DMS79 treated with DMSO at 0.1 percent for 48 hours (cell line): ENCODE measurements at regions not wholly inside any gene's neighbourhood (a gene's known extent, or its start where the extent isn't known, plus 50 kb on each side); places are given as distances from the start of the nearest gene placed in this dataset.
"Not testable (repeated sequence)": the region's sequence is repeated elsewhere in the genome, so short reads cannot be mapped to it uniquely, and the experiment has no call there.

ENCODE experiments used
- DNase-seq: peaks from one replicate; lab custom pipeline; 2025; lab: John Stamatoyannopoulos, UW

DNA sequence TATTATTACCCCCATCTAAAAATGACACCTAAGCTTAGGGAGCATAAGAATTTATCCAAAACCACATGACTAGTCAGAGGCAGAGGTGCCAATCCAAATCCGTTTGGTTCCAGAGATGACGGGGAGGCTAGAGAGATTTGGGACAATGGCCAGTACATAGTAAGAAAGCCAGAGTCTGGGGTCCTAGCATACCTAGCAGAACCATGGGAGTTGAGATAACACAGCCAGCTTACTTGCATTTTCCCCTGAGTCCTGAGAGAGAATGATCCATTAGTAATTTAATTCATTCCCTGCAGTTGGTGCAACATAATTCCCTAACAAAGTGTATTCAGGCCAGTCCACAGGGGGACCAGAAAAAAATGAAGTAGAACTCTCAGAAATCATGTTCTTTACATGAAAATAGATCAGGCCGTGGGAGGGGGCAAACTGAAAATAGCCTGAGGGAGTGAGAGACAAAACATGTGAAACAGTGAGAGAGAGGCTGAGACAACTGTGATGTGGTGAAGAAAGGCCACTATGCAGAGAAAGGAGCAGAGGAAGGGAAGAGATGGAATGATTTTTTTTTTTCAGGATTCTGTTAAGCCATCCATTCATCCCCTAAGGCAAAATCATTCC lies 243.3 kb downstream of the BRINP2 start:
- no peak for DNase-seq

DNA sequence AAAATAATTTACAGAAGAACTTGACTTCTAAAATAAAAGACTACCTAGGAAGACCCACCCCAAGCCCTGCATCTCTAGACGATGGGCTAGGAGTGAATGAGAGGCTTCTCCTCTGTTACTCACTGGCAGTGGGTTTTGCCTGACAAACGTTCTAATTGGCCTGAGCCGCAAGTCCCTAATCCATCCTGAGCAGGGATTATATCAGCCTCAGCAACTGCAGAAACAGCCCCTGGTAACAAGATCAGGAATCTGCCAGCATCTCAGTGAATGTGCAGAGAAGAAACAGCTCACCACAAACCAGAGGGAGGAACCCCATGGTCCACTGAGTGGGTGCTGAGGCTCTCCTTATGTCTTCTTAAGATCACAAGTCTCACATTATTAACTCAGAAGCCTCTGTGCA lies 240.6 kb downstream of the BRINP2 start:
- DNase-seq, result no peak

GRCh38 chr1:177410179-177410766 lies 239.5 kb downstream of the BRINP2 start:
- DNase-seq, result no peak

DNA sequence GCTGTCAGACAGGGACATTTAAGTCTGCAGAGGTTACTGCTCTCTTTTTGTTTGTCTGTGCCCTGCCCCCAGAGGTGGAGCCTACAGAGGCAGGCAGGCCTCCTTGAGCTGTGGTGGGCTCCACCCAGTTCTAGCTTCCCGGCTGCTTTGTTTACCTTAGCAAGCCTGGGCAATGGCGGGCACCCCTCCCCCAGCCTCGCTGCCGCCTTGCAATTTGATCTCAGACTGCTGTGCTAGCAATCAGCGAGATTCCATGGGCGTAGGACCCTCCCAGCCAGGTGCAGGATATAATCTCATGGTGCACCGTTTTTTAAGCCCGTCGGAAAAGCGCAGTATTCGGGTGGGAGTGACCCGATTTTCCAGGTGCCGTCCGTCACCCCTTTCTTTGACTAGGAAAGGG lies 235.6 kb downstream of the BRINP2 start:
- DNase-seq, result not testable (repeated sequence)

- DNase-seq, result no peak
Measured at GRCh38 chr1:177392336-177392735, 221.6 kb downstream of the BRINP2 start.

DNA sequence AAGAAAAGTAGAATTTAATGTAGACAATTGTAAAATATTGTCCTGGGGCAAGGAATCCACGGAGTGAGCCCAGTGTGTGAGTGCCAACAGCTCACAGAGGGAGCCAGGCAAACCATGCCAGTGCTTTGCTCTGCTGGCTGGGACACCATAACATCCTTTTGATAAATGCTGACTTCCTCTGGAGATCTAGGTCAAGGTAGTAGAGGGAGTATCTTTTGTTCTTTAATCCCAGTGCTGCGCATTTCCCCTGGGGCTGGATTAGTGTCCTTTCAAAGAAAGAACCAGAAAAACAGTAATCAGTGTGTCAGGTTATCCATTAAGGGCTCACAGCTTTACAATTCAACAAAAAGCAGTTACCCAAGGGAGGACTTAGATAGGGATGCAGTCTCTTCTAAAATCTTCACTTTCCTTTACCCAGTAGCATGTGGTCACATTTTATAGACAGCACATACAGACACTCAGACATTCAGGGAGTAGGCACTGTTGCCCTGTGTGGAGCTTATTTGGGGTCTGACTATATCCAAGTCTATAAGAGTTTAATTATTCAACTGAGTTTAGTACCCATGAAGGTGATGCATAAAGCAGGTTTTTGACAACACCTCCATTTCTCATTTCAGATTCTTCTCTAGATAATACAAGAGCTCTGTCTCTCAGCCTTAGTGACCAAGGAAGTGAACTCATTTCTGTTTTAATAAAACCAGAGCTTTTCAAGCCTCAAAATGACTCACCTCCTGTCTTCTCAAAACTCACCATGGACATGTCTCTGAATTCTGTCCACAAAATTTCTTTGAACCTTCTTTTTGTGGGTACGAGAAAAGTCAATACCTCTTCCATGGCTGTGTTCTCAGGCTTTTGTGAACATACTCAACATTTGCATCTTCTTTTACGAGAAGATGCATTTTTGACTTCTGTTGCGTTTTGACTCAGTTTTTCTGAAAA lies 215.3 kb downstream of the BRINP2 start:
- no peak for DNase-seq

GRCh38 chr1:177384461-177384860 lies 213.7 kb downstream of the BRINP2 start:
- DNase-seq, result no peak

GRCh38 chr1:177383715-177384114 lies 213.0 kb downstream of the BRINP2 start:
- DNase-seq, result no peak

- no peak for DNase-seq
Measured at GRCh38 chr1:177377866-177378265, 207.1 kb downstream of the BRINP2 start.

DNA sequence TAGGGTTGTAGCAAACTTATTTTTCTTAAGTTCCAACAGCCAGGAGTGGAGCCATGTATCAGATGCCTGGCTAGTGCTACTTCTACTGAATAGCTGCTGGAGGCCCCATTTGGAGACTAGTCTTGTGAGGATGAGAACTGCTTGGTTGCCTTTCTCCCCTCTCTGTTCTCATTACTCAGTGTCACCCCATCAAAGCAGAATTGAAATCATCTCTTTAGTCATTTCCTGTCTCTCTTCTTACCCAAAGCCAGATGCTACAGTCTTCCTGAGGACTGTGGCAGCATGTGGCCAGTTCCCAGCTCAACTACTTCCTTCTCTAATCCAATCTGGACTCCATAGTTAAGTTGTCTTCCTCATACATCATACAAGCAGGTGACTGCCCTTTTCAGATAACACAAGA lies 197.5 kb downstream of the BRINP2 start:
- no peak for DNase-seq

- no peak for DNase-seq
Measured at GRCh38 chr1:177366091-177366490, 195.3 kb downstream of the BRINP2 start.

DNA sequence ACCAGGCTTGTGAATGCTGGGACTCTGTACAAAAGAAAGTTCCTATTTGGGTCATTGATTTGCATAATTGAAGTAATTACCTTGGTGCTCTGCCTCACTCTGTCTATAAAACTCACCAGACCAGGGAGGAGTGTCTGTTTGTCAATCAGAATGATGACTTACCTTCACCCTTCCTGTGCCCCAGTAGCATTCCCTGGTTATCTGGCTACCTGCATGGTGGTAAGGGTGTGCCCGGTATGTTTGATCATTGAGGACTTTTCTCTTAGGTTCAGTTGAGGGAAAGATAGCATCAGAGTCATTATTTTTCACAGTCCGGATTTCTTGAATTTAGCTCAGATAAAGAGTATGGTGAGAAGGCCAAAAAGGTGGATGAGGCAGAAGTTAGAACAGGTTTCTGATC lies 190.0 kb downstream of the BRINP2 start:
- no peak for DNase-seq

- no peak for DNase-seq
Measured at GRCh38 chr1:177356674-177357435, 186.1 kb downstream of the BRINP2 start.

DNA sequence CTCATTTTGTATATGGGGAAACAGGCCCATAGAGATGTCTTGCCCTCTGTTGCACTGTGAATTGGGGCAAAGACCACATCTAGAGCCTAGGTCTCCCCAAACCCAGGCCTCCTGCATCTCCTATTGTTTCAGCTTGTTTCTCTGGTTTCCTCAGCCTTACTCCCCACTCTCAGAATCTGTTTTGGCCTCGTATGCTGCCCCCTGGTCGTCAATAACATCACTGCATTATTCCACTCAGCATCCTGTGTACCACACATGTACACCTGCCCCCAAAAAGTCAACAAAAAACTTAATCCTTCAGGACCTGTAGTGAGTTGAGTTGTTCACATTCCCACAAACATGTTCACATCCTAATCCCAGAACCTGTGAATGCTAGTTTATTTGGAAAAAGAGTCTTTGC lies 184.8 kb downstream of the BRINP2 start:
- DNase-seq, result no peak

DNA sequence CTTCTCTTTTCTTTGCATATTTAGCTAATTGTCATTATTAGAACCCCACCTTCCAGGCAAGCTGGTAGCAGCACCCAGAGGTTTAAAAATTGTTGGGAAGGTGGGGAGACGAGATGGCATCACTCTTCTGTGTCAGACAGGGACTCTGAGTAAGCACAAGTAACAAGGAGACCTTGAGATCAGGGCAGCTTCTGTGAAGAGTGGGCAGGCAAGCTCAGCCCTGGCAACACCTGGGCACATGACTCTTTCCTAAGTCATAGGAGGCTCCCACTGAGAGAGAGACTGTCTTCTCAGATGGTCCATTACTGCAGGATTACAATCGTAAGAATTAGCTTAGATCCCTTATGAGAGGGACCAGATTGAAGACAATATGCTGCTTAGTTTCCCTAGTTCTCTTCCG lies 183.5 kb downstream of the BRINP2 start:
- no peak for DNase-seq

DNA sequence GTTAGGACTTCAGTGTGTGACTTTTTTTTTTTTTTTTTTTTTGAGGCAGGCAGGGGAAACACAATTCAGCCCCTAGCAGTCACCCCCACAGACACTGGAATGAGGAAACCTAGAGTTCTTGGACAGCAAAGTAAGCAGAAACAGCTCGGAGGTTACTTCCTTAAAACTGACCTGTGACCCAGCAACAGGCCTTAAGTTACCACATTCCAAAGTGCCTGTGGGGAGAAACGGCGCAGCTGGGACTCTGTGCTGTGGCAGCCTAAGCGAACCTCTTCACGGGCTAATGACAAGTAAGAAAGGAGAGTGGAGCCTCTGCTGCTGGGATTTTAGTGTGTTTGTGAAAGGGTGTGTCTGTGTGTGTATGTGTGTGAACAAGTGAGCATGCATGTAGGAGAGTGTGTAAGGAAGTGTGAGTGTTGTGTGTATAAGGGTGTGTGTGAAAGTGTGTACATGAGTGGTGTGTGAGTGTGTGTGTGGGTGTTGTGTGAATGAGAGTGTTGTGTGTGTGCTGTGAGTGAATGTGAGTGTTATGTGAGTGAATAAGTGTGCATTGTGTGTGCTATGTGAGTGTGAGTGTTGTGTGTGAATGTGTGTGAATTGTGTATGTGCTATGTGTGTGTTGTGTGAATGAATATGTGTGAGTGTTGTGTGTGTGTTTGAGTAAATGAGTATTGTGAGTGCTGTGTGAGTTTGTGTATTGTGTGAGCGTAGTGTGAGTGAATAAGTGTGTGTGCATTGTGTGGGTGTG lies 180.8 kb downstream of the BRINP2 start:
- DNase-seq, result no peak

DNA sequence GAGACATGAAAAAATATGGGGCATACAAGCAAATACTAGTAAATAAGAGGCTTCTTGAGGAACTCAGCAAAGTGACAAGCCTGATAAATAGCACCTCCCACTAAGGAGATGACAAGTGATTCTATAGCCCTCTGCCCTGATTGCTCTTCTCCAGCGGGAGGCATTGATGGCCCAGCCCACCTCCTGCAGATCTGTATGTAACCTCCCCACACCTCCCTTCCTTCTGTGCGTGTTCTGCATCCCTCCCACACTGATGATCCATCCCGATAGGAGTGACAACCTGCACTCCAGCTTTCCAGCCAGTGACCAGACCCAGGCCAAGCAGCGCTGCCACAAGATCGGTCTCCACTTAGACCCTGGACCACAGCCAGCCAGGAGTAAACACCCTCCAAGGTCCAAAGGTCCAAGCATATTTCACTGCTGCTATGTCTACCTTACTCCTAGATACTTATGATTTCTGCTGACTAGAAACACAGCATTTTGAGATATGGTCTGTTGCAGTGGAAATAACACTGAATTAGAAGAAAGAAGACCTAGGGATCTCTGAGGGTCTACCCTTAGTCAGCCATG lies 176.1 kb downstream of the BRINP2 start:
- DNase-seq, result no peak

DNA sequence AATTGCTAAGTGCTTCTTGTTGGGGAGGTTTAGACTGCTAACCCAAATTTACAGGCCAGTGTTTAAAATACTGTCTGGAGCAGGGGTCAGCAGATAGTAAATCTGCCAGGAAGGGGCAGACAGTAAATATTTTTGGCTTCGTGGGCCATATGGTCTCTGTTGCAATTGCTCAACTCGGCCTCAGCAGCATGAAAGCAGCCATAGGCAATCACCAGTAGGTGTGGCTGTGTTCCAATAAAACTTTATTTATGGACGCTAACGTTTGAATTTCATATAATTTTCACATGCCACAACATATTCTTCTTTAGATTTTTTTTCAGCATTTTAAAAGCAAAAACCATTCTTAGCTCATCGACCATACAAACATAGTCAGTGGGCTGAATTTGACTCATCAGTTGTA lies 172.7 kb downstream of the BRINP2 start:
- DNase-seq, result no peak

DNA sequence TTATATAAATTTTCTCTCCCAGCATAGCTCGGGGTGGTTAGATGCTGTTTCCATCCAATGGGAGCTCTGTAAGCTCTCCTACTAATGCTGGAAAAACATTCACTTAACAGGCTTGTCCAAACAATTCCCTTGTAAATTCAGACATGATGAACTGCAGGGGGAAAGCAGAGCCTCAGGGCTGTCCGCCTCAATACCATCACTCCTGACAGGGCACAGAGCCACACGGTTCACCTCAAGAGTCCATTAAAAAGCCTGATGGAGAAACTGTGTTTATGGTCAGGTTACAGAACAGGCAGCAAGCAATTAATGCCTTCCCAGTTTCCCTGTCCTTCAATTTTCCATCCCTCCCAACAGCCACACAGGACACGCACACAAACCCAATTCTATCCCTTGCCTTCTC lies 171.0 kb downstream of the BRINP2 start:
- DNase-seq, result peak; percentile 6

DNA sequence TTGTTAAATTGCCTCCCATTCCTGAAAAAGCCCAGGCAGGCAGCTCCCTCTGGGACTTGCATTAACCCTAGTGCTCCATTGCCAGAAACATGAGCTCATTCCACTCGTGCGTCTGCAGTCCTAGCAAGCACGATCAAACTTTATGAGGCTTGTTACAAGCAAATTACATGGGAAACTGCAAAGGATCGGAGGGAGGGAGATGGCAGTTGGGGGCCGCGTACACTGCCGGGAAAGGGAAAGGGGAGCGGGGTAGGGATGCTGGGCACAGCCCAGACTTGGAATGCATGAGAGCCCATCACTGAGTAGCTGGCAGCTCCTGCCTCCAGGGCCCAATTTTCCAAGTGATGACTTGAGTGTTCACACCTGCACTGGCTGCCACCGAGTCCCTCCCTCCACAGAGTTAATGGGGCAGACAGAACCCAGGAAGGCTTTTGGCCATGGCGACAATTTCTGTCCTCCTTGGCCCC lies 169.9 kb downstream of the BRINP2 start:
- peak; percentile 76 for DNase-seq

GRCh38 chr1:177338376-177338775 lies 167.6 kb downstream of the BRINP2 start:
- DNase-seq, result no peak
